ENCODE measurements at regions not wholly inside any gene's neighbourhood (a gene's known extent, or its start where the extent isn't known, plus 50 kb on each side); places are given as distances from the start of the nearest gene placed in this dataset.

- TF ChIP-seq, protein P1, sequence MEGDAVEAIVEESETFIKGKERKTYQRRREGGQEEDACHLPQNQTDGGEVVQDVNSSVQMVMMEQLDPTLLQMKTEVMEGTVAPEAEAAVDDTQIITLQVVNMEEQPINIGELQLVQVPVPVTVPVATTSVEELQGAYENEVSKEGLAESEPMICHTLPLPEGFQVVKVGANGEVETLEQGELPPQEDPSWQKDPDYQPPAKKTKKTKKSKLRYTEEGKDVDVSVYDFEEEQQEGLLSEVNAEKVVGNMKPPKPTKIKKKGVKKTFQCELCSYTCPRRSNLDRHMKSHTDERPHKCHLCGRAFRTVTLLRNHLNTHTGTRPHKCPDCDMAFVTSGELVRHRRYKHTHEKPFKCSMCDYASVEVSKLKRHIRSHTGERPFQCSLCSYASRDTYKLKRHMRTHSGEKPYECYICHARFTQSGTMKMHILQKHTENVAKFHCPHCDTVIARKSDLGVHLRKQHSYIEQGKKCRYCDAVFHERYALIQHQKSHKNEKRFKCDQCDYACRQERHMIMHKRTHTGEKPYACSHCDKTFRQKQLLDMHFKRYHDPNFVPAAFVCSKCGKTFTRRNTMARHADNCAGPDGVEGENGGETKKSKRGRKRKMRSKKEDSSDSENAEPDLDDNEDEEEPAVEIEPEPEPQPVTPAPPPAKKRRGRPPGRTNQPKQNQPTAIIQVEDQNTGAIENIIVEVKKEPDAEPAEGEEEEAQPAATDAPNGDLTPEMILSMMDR (IDR thresholded peaks at IDR 0.05), result no peak
- TF ChIP-seq POLR2AphosphoS5 (IDR thresholded peaks at IDR 0.05; ENCODE audit: insufficient read depth in 1 of 2, low read depth in 1 of 2), result no peak
These were observed 197.9 kb downstream of the TRIM27 start for GRCh38 chr6:28725890-28726348.
